GM12878 (cell line): ENCODE measurements at regions not wholly inside any gene's neighbourhood (a gene's known extent, or its start where the extent isn't known, plus 50 kb on each side); places are given as distances from the start of the nearest gene placed in this dataset.

Source experiments
- ATAC-seq: fragments of 200-7000 bp; cut with Tn5 transposase; 3 replicates; pipeline ENCODE4 v1.9.1; 2020; ENCODE audit warnings: mild to moderate bottlenecking, moderate library complexity
- BruUV-seq: library from RNA; stranded (reverse); fragments of 400-500 nt; replicated peaks from 2 replicates; lab custom pipeline; 2021; lab: Mats Ljungman, UMichigan
- CTCF ChIA-PET: fragments of 300-600 bp; sonication (Branson Sonifier 250); formaldehyde crosslinking; extraction: SDS; loops from one replicate; lab custom pipeline; 2021; ENCODE audit warnings: inconsistent platforms; lab: Yijun Ruan, JAX
- POLR2A ChIA-PET: fragments of 350-600 bp; formaldehyde crosslinking; extraction: SDS; loops from one replicate; lab custom pipeline; 2021; ENCODE audit warnings: inconsistent platforms; lab: Charles Lee
- RAD21 ChIA-PET: fragments of 300-600 bp; sonication (Branson Sonifier 250); formaldehyde crosslinking; loops from one replicate; lab custom pipeline; 2023; ENCODE audit warnings: antibody characterized with exemption; ENCODE audit not compliant: unreplicated experiment; lab: Charles Lee
- SMC1A ChIA-PET: fragments of 300-600 bp; sonication (Branson Sonifier 250); formaldehyde crosslinking; loops from one replicate; lab custom pipeline; 2023; ENCODE audit not compliant: unreplicated experiment, uncharacterized antibody; lab: Charles Lee
- DNase-seq: peaks from one replicate; pipeline ENCODE4 v3.0.0-alpha.2; 2011; ENCODE audit warnings: low read depth, low spot score
- FAIRE-seq: peaks from 3 replicates; lab custom pipeline; 2011; peaks lifted over from hg19 to GRCh38; lab: Jason Lieb, UNC
- H2AFZ ChIP-seq: 2 replicates; pipeline ENCODE4 v1.6.0; 2011; ENCODE audit warnings: low read depth, low read length, control low read depth; ENCODE audit not compliant: control insufficient read depth
- H3K27ac ChIP-seq: 2 replicates; pipeline ENCODE4 v1.5.1; 2011; ENCODE audit warnings: control low read depth; ENCODE audit not compliant: control insufficient read depth, insufficient read depth
- H3K27me3 ChIP-seq, 2 experiments: replicated peaks in 1 of 2; 2 replicates each; pipeline versions ENCODE4 v1.6.0 to v1.6.1; 2011; ENCODE audit warnings: low read length in 1 of 2; ENCODE audit not compliant: control insufficient read depth in 2 of 2, insufficient read depth in 2 of 2
- H3K36me3 ChIP-seq, 2 experiments: 2 replicates each; pipeline ENCODE4 v1.5.1; 2011; ENCODE audit warnings: low read length in 1 of 2; ENCODE audit not compliant: control insufficient read depth in 2 of 2, insufficient read depth in 2 of 2
- H3K4me1 ChIP-seq: 2 replicates; pipeline ENCODE4 v1.6.1; 2011; ENCODE audit warnings: mild to moderate bottlenecking, low read length, moderate library complexity, mixed read lengths; ENCODE audit not compliant: control insufficient read depth, insufficient read depth
- H3K4me2 ChIP-seq: 2 replicates; pipeline ENCODE4 v1.6.0; 2011; ENCODE audit warnings: control low read depth; ENCODE audit not compliant: control insufficient read depth, insufficient read depth
- H3K4me3 ChIP-seq: fragments of 200-600 bp; sonication (generic); 2 replicates; pipeline ENCODE4 v1.5.1; 2016
- H3K79me2 ChIP-seq: 2 replicates; pipeline ENCODE4 v1.6.0; 2011; ENCODE audit warnings: low read length; ENCODE audit not compliant: control insufficient read depth, insufficient read depth
- H3K9ac ChIP-seq: 2 replicates; pipeline ENCODE4 v1.8.0; 2011; ENCODE audit warnings: low read length, control low read depth, mixed read lengths; ENCODE audit not compliant: control insufficient read depth, insufficient read depth
- H3K9me3 ChIP-seq: replicated peaks from 3 replicates; pipeline ENCODE4 v1.5.1; 2011; ENCODE audit warnings: mild to moderate bottlenecking, low read length; ENCODE audit not compliant: control insufficient read depth, insufficient read depth
- H4K20me1 ChIP-seq: 2 replicates; pipeline ENCODE4 v1.6.0; 2011; ENCODE audit not compliant: control insufficient read depth, insufficient read depth
- BHLHE40 ChIP-seq, 2 experiments: fragments of 450-650 bp in 1 of 2; IDR thresholded peaks; 2 replicates each; pipeline ENCODE4 v1.6.1; 2011 to 2017; ENCODE audit warnings: low read depth in 2 of 2, borderline replicate concordance in 1 of 2, improper control_type of control experiment in 1 of 2, low read length in 1 of 2, mild to moderate bottlenecking in 1 of 2
- CHD4 ChIP-seq: fragments of 200-600 bp; sonication (generic); IDR thresholded peaks from 2 replicates; pipeline ENCODE4 v1.6.1; 2016; ENCODE audit warnings: mild to moderate bottlenecking
- CREB1 ChIP-seq: IDR thresholded peaks from 2 replicates; pipeline ENCODE4 v1.6.1; 2012; ENCODE audit warnings: low read depth, mild to moderate bottlenecking, inconsistent platforms
- MXI1 ChIP-seq: fragments of 150-350 bp; IDR thresholded peaks from 2 replicates; pipeline ENCODE4 v1.6.1; 2011; ENCODE audit warnings: low read depth, mild to moderate bottlenecking, inconsistent platforms, low read length, improper control_type of control experiment
- NR2C1 ChIP-seq: fragments of 450-650 bp; IDR thresholded peaks from 2 replicates; pipeline ENCODE4 v1.6.1; 2017; ENCODE audit warnings: antibody characterized with exemption, mild to moderate bottlenecking, moderate library complexity
- SIN3A ChIP-seq: IDR thresholded peaks from 2 replicates; pipeline ENCODE4 v1.6.1; 2012; ENCODE audit warnings: low read depth, low read length, improper control_type of control experiment
- ZNF207 ChIP-seq: fragments of 450-650 bp; IDR thresholded peaks from 2 replicates; pipeline ENCODE4 v1.6.1; 2014; ENCODE audit warnings: antibody characterized with exemption, mild to moderate bottlenecking, borderline replicate concordance
- WGBS: methylation state at CpG from one replicate; pipeline ENCODE4 v1.1.6; 2016; ENCODE audit warnings: low lambda C conversion rate; ENCODE audit not compliant: insufficient replicate concordance, insufficient coverage; ENCODE audit errors: missing lambda C conversion rate; 5-methylcytosine and 5-hydroxymethylcytosine counted together
- in situ Hi-C: fragments of 300-500 bp; cut with MboI; formaldehyde crosslinking; loops from 9 replicates; pipeline ENCODE4 v1.14.3; 2018; ENCODE audit warnings: mixed read lengths
- intact Hi-C: fragments of 100-400 bp; cut with micrococcal nuclease; formaldehyde crosslinking; loops from one replicate; pipeline ENCODE4 v1.14.2; 2022; ENCODE audit not compliant: unreplicated experiment
- TF ChIP-seq, protein P1 (sequence below): fragments of 450-650 bp; IDR thresholded peaks from 2 replicates; pipeline ENCODE4 v1.6.1; 2017; ENCODE audit warnings: antibody characterized with exemption, mild to moderate bottlenecking, moderate library complexity
- TF ChIP-seq, protein P2 (sequence below): fragments of 450-650 bp; IDR thresholded peaks from 2 replicates; pipeline ENCODE4 v1.6.1; 2017; ENCODE audit warnings: low read depth, mild to moderate bottlenecking, moderate library complexity
- TF ChIP-seq, protein P3 (sequence below): IDR thresholded peaks from 2 replicates; pipeline ENCODE4 v1.6.1; 2011; ENCODE audit warnings: borderline replicate concordance, low read depth, mild to moderate bottlenecking, moderate library complexity, low read length; ENCODE audit not compliant: insufficient read depth, poor library complexity, severe bottlenecking
- TF ChIP-seq, protein P4 (sequence below): fragments of 450-650 bp; formaldehyde crosslinking; IDR thresholded peaks from 2 replicates; pipeline ENCODE4 v1.4.0; 2022; ENCODE audit warnings: mild to moderate bottlenecking, moderate library complexity

DNA sequence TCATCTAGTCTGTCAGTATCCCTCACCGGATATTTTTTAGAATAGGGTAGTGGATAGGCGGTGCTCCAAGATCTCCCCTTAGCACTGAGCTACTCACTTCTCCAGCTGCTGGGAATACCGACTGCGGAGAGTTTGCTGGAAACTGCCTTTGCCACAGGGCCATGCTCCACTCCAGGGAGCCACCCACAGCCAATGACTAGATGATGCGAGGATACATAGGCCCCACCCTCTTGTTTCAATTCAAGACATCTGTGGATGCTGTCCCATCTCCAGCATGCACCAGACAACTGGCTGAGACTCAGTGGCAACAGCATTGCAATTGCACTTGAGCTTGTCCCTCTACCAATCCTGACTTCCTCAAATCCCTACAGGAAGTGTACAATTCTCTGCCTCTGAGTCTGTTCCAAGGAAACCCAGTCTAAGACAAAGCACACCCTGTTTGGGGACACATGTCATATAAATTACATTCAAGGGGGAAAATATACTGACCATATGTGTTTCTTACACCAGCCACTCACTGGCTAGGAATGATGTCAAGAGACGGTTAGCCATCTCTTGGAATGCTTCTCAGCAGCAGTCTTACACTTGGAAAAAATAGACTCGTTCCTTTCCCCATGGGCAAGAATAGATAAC, 312.6 kb upstream of the KIF2A start:
- no peak overlapping the region for H2AFZ ChIP-seq
- no peak for DNase-seq
- RAD21 ChIA-PET: no interaction called here
- H3K4me3 ChIP-seq: no peak overlapping the region
- no TSS peak for BruUV-seq
- FAIRE-seq: no peak
- H3K4me1 ChIP-seq: no peaks in the 10 kb centered on the region
- POLR2A ChIA-PET: no interaction called here
- no peaks in the 10 kb centered on the region for H4K20me1 ChIP-seq
- H3K9me3 ChIP-seq: no peaks in the 10 kb centered on the region
- H3K79me2 ChIP-seq: no peaks in the 10 kb centered on the region
- no peaks in the 10 kb centered on the region for H3K27me3 ChIP-seq
- no peak overlapping the region for H3K27ac ChIP-seq
- H3K9ac ChIP-seq: no peak overlapping the region
- CTCF ChIA-PET: no interaction called here
- SMC1A ChIA-PET: no interaction called here
- no peak overlapping the region for H3K4me2 ChIP-seq
- in situ Hi-C loops: no loop called here
- WGBS: 42% methylated on average over 7 of the region's 7 CpGs
- intact Hi-C loops: no loop called here
- H3K36me3 ChIP-seq: no peaks in the 10 kb centered on the region
- ATAC-seq: no peak
- TF ChIP-seq, protein P1, sequence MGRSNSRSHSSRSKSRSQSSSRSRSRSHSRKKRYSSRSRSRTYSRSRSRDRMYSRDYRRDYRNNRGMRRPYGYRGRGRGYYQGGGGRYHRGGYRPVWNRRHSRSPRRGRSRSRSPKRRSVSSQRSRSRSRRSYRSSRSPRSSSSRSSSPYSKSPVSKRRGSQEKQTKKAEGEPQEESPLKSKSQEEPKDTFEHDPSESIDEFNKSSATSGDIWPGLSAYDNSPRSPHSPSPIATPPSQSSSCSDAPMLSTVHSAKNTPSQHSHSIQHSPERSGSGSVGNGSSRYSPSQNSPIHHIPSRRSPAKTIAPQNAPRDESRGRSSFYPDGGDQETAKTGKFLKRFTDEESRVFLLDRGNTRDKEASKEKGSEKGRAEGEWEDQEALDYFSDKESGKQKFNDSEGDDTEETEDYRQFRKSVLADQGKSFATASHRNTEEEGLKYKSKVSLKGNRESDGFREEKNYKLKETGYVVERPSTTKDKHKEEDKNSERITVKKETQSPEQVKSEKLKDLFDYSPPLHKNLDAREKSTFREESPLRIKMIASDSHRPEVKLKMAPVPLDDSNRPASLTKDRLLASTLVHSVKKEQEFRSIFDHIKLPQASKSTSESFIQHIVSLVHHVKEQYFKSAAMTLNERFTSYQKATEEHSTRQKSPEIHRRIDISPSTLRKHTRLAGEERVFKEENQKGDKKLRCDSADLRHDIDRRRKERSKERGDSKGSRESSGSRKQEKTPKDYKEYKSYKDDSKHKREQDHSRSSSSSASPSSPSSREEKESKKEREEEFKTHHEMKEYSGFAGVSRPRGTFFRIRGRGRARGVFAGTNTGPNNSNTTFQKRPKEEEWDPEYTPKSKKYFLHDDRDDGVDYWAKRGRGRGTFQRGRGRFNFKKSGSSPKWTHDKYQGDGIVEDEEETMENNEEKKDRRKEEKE: no peak
- TF ChIP-seq CREB1 (no peak), SIN3A (no peak), ZNF207 (no peak), BHLHE40 (IDR thresholded peaks at IDR 0.05; ENCODE audit: borderline replicate concordance in 1 of 2, low read depth in 2 of 2, low read length in 1 of 2) (no peak), NR2C1 (no peak), MXI1 (no peak), CHD4 (no peak)
- TF ChIP-seq, protein P2, sequence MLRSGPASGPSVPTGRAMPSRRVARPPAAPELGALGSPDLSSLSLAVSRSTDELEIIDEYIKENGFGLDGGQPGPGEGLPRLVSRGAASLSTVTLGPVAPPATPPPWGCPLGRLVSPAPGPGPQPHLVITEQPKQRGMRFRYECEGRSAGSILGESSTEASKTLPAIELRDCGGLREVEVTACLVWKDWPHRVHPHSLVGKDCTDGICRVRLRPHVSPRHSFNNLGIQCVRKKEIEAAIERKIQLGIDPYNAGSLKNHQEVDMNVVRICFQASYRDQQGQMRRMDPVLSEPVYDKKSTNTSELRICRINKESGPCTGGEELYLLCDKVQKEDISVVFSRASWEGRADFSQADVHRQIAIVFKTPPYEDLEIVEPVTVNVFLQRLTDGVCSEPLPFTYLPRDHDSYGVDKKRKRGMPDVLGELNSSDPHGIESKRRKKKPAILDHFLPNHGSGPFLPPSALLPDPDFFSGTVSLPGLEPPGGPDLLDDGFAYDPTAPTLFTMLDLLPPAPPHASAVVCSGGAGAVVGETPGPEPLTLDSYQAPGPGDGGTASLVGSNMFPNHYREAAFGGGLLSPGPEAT: no peak
- TF ChIP-seq, protein P3, sequence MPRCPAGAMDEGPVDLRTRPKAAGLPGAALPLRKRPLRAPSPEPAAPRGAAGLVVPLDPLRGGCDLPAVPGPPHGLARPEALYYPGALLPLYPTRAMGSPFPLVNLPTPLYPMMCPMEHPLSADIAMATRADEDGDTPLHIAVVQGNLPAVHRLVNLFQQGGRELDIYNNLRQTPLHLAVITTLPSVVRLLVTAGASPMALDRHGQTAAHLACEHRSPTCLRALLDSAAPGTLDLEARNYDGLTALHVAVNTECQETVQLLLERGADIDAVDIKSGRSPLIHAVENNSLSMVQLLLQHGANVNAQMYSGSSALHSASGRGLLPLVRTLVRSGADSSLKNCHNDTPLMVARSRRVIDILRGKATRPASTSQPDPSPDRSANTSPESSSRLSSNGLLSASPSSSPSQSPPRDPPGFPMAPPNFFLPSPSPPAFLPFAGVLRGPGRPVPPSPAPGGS: no peak
- TF ChIP-seq, protein P4, sequence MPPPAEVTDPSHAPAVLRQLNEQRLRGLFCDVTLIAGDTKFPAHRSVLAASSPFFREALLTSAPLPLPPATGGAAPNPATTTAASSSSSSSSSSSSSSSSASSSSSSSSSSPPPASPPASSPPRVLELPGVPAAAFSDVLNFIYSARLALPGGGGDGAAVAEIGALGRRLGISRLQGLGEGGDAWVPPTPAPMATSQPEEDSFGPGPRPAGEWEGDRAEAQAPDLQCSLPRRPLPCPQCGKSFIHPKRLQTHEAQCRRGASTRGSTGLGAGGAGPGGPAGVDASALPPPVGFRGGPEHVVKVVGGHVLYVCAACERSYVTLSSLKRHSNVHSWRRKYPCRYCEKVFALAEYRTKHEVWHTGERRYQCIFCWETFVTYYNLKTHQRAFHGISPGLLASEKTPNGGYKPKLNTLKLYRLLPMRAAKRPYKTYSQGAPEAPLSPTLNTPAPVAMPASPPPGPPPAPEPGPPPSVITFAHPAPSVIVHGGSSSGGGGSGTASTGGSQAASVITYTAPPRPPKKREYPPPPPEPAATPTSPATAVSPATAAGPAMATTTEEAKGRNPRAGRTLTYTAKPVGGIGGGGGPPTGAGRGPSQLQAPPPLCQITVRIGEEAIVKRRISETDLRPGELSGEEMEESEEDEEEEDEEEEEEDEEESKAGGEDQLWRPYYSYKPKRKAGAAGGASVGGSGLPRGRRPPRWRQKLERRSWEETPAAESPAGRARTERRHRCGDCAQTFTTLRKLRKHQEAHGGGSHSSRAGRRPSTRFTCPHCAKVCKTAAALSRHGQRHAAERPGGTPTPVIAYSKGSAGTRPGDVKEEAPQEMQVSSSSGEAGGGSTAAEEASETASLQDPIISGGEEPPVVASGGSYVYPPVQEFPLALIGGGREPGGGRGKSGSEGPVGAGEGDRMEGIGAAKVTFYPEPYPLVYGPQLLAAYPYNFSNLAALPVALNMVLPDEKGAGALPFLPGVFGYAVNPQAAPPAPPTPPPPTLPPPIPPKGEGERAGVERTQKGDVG (CRISPR knock-in tag): no peak
